ENCODE measurements at regions not wholly inside any gene's neighbourhood (a gene's known extent, or its start where the extent isn't known, plus 50 kb on each side); places are given as distances from the start of the nearest gene placed in this dataset.

DNA sequence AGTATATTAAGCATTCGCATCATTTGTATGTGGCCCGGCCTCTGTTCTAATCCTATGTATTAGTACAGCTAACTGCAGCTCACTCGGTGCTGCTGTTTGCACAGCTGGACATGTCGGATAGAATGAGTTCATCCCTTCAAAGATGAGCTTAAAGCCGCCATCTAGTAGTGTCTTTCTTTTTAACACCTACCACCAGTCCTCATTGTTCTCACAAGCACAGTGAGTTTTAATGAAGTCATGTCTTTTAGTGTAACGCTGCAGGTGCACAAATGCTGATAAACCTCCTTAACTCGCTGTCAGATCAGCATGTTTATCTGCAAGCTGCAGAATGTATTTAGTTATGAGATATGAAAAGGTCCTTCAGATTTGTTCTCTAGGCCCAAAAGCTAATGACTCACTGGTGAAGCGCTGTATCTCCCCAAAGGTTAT lies 247.5 kb downstream of the MTERF1 start:
- intact Hi-C loops (cut with micrococcal nuclease; ENCODE audit: unreplicated experiment) = loop anchor here (10.0 kb wide), 1 partner anchor 258 kb away; no protein-coding TSS in a partner anchor
- POLR2A ChIA-PET = no interaction called here
- no peak for DNase-seq (ENCODE audit: low spot score)
- 31% methylated on average over 8 of the region's 8 CpGs for WGBS (ENCODE audit: low lambda C conversion rate)
- ATAC-seq = no peak
- BruUV-seq (replicated peaks) = no TSS peak
- no peak overlapping the region for H3K9ac ChIP-seq (ENCODE audit: insufficient read depth, low read depth, low read length)
- no peak for TF ChIP-seq NFRKB (IDR thresholded peaks at IDR 0.05)
- no peak for TF ChIP-seq KLF16 (CRISPR knock-in tag; IDR thresholded peaks at IDR 0.05)
- H3K27me3 ChIP-seq (ENCODE audit: control insufficient read depth in 1 of 2, insufficient read depth in 2 of 2, low read length in 2 of 2) = no peaks in the 10 kb centered on the region
- CTCF ChIA-PET (ENCODE audit: low intra/inter-chr PET ratio, low total read pairs) = no interaction called here
- no peak overlapping the region for H3K4me2 ChIP-seq (ENCODE audit: low read depth, low read length)
- H3K36me3 ChIP-seq (replicated peaks in 1 of 2; ENCODE audit: control insufficient read depth in 1 of 2, insufficient read depth in 2 of 2, low read length in 2 of 2) = no peaks in the 10 kb centered on the region
- FAIRE-seq = no peak
- in situ Hi-C loops (cut with HindIII; ENCODE audit: extremely low pct_ligation_motif_present, low pct_unique_long_range_greater_than_20kb) = no loop called here
- H2AFZ ChIP-seq (ENCODE audit: low read length) = no peak overlapping the region
- H3K79me2 ChIP-seq (ENCODE audit: insufficient read depth, low read length) = no peaks in the 10 kb centered on the region
- no peaks in the 10 kb centered on the region for H4K20me1 ChIP-seq (ENCODE audit: insufficient read depth, low read length)
- H3K4me3 ChIP-seq (replicated peaks in 1 of 3; ENCODE audit: insufficient read depth in 1 of 3, low read depth in 2 of 3, low read length in 3 of 3) = no peak overlapping the region
- H3K27ac ChIP-seq (ENCODE audit: extremely low read length, insufficient read depth, low read length) = no peak overlapping the region
- H3K9me3 ChIP-seq (ENCODE audit: low read length) = no peaks in the 10 kb centered on the region
- H3K4me1 ChIP-seq (ENCODE audit: insufficient read depth, low read length) = no peaks in the 10 kb centered on the region

DNA sequence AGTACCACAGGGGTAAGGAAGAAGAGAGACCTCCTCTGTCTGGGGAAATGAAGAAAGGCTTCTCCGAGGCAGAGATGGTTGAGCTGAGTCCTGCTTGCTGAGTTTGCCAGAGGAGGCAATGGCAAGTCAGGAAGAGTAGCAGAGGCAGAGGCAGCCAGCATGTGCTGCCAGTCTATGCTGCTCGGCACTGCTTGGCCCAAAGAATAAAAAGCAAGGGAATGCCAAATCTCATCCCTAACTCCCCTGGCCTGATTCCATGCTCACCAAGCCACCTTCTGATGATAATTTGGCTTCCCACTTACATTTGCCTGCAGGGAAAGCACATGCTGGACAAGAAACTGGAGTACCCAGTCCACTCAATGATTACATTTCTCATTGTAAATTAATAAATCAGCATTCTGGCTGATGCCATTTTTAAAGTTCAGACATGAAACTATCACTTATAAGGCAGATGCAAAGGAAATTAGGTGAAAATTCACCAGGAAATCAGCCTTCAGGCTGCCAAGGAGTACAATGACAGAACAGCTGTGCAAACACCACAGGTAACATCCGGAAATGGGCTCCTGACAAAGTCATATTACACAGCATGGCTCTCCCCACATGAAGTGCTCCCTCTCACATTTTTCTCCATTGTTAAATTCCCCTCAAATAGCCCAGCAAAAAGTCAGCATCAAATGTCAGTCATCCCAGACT lies 245.9 kb downstream of the MTERF1 start:
- H3K79me2 ChIP-seq (ENCODE audit: insufficient read depth, low read length) = no peaks in the 10 kb centered on the region
- TF ChIP-seq ZFP36L2 (CRISPR knock-in tag; IDR thresholded peaks at IDR 0.05) = no peak
- TF ChIP-seq, protein P1, sequence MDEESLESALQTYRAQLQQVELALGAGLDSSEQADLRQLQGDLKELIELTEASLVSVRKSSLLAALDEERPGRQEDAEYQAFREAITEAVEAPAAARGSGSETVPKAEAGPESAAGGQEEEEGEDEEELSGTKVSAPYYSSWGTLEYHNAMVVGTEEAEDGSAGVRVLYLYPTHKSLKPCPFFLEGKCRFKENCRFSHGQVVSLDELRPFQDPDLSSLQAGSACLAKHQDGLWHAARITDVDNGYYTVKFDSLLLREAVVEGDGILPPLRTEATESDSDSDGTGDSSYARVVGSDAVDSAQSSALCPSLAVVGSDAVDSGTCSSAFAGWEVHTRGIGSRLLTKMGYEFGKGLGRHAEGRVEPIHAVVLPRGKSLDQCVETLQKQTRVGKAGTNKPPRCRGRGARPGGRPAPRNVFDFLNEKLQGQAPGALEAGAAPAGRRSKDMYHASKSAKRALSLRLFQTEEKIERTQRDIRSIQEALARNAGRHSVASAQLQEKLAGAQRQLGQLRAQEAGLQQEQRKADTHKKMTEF (CRISPR knock-in tag; IDR thresholded peaks at IDR 0.05) = no peak
- TF ChIP-seq ATF7-NPFF (CRISPR knock-in tag; IDR thresholded peaks at IDR 0.05; ENCODE audit: low read depth) = no peak
- no peak for TF ChIP-seq EP300 (IDR thresholded peaks at IDR 0.05; ENCODE audit: low read depth in 2 of 2, low read length in 2 of 2)
- no peak for TF ChIP-seq EP300 (CRISPR knock-in tag; IDR thresholded peaks at IDR 0.05; ENCODE audit: borderline replicate concordance)
- no peak for TF ChIP-seq ZNF703 (CRISPR knock-in tag; IDR thresholded peaks at IDR 0.05; ENCODE audit: borderline replicate concordance)
- no peak for TF ChIP-seq MTF1 (CRISPR knock-in tag; IDR thresholded peaks at IDR 0.05)
- no peak for TF ChIP-seq ZNF800 (CRISPR knock-in tag; IDR thresholded peaks at IDR 0.05)
- no peak overlapping the region for H3K9ac ChIP-seq (ENCODE audit: insufficient read depth, low read depth, low read length)
- in situ Hi-C loops (cut with HindIII; ENCODE audit: extremely low pct_ligation_motif_present, low pct_unique_long_range_greater_than_20kb) = loop anchor here (5.0 kb wide), 2 partner anchors 347 to 547 kb away; no protein-coding TSS in a partner anchor
- ChIA-PET POLR2A (no interaction called here), CTCF (ENCODE audit: low intra/inter-chr PET ratio, low total read pairs) (no interaction called here)
- WGBS (ENCODE audit: low lambda C conversion rate) = 3% methylated on average over 3 of the region's 3 CpGs
- no peak overlapping the region for H3K4me2 ChIP-seq (ENCODE audit: low read depth, low read length)
- no peak overlapping the region for H2AFZ ChIP-seq (ENCODE audit: low read length)
- no TSS peak for BruUV-seq (replicated peaks)
- H3K27ac ChIP-seq (ENCODE audit: extremely low read length, insufficient read depth, low read length) = no peak overlapping the region
- no peak for DNase-seq (ENCODE audit: low spot score)
- ATAC-seq = no peak
- no peaks in the 10 kb centered on the region for H3K9me3 ChIP-seq (ENCODE audit: low read length)
- no peaks in the 10 kb centered on the region for H4K20me1 ChIP-seq (ENCODE audit: insufficient read depth, low read length)
- no peaks in the 10 kb centered on the region for H3K36me3 ChIP-seq (replicated peaks in 1 of 2; ENCODE audit: control insufficient read depth in 1 of 2, insufficient read depth in 2 of 2, low read length in 2 of 2)
- no peaks in the 10 kb centered on the region for H3K27me3 ChIP-seq (ENCODE audit: control insufficient read depth in 1 of 2, insufficient read depth in 2 of 2, low read length in 2 of 2)
- no peaks in the 10 kb centered on the region for H3K4me1 ChIP-seq (ENCODE audit: insufficient read depth, low read length)
- no peak overlapping the region for H3K4me3 ChIP-seq (replicated peaks in 1 of 3; ENCODE audit: insufficient read depth in 1 of 3, low read depth in 2 of 3, low read length in 3 of 3)
- FAIRE-seq = no peak
- intact Hi-C loops (cut with micrococcal nuclease; ENCODE audit: unreplicated experiment) = loop anchor here (10.0 kb wide), 1 partner anchor 260 kb away; no protein-coding TSS in a partner anchor

Data from HepG2 (cell line).